Islet precursor cell (in vitro differentiated cells): ENCODE measurements at regions not wholly inside any gene's neighbourhood (a gene's known extent, or its start where the extent isn't known, plus 50 kb on each side); places are given as distances from the start of the nearest gene placed in this dataset.

Source experiments
- DNase-seq: peaks from one replicate; pipeline ENCODE4 v3.0.0-alpha.2; 2018

DNA sequence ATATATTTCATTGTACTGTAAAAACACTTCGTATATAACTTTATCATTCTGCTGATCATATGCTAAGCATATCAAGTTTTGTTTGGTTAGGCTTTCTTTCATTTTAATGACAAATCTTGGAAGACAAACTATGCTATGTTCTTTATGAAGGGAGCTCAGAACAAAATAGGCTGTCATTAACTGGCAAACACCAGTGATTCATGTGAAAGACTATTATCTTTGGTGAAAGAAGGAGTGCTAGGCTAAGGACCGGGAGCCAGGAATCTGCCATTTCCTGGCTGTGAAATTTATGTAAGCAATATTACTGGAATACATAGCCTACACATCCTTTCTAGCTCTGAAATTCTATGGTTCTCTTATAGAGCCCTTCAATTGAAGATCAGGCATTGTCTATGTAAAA lies 136.2 kb upstream of the CCN2 start:
- DNase-seq: no peak

- DNase-seq: no peak
Measured at GRCh38 chr6:132085731-132086130, 134.6 kb upstream of the CCN2 start.

GRCh38 chr6:132084811-132085509 lies 133.8 kb upstream of the CCN2 start:
- DNase-seq: no peak

DNA sequence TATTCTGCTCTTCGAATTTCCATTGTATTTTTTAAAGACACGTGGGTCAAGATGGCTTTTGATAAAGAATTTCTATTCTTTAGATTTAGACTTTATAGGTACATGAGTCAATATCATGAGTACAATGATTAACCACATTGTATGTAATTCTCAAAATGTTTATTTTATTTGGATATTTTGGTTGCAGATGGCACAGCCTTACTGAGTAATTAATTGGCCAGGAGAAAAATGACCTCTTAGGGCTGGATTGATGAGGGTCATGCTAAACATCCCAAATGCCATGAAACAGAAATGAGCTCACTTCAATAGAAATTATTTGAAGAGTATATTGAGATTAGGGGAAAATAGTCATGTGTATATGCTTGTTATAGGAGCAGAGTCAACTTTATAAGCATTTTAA lies 131.2 kb upstream of the CCN2 start:
- no peak for DNase-seq

- no peak for DNase-seq
Measured at GRCh38 chr6:132081338-132081737, 130.2 kb upstream of the CCN2 start.

DNA sequence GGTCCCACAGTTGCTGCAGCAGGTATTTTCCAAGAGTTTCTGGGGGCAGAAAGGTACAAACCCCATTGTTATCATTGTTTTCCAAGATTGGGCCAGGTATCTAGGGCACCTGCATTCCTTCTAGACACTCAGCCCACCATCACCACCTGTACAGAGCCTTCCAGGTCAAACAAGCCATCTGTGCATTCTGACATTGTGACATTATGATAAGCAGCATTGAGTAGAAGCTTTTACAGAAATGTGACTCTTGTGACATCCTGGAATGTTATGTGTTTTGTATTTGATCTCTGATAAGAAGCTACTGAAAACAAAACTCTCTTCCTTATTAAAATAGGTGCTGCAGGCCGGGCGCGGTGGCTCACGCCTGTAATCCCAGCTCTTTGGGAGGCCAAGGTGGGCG lies 128.1 kb upstream of the CCN2 start:
- no peak for DNase-seq

- no peak for DNase-seq
Measured at GRCh38 chr6:132076452-132076851, 125.3 kb upstream of the CCN2 start.

GRCh38 chr6:132072831-132073230 lies 121.7 kb upstream of the CCN2 start:
- no peak for DNase-seq

GRCh38 chr6:132072271-132072670 lies 121.1 kb upstream of the CCN2 start:
- DNase-seq: no peak

- DNase-seq: no peak
Measured at GRCh38 chr6:132070356-132070755, 119.2 kb upstream of the CCN2 start.

DNA sequence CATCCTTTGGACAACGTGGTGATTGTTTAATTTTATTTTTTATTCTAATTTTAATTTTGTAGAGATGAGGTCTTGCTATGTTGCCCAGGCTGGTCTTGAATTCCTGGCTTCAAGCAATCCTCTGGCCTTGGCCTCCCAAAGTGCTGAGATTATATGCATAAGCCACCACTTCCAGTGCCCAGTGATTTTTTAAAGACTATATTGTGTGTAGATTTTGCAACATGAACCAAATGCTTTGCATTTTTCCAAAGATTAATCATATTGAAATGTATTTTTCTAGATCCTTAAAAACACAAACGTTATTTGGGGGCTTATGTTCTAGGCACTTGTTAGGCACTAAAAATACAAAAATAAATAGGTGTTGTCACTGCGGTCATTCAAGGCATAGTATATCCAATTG lies 117.6 kb upstream of the CCN2 start:
- DNase-seq: no peak

GRCh38 chr6:132067286-132067685 lies 116.1 kb upstream of the CCN2 start:
- DNase-seq: no peak

DNA sequence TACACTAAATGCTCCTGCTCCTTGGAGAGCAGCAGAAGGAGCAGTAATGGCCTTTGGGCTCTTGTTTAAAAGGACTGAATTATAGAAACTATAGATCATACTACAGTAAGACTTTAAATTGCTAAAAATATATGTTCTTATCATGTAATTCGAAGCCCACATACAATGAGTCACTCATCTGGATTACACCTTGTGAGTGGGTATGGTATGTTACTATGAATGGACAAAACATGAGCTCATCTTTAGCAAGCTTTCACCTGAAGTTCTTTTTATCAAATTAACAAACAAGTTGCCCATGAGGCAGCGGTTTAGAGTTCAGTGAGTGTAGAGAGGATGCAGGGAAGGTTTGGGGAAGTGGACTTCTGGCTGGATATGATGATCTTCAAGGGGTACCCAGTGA lies 114.4 kb upstream of the CCN2 start:
- no peak for DNase-seq

DNA sequence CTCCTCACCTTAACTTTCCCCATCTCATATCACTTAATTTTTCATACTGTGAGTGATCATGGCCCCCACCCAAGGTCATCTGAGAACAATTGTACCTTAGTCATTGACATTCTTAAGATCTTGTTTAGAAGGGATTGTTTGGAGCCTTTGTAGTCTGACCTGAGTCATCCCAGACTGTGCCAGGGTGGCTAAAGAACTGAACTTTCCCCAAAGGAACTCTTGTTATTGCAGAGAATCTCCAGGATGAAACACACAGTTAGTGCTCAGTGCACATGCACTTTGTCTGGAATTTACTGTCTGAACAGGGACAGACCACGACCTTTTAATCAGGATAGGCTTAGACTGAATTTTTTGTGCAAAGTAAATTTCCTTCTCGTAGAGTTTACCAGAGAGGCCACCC lies 112.6 kb upstream of the CCN2 start:
- peak; percentile 93 for DNase-seq

DNA sequence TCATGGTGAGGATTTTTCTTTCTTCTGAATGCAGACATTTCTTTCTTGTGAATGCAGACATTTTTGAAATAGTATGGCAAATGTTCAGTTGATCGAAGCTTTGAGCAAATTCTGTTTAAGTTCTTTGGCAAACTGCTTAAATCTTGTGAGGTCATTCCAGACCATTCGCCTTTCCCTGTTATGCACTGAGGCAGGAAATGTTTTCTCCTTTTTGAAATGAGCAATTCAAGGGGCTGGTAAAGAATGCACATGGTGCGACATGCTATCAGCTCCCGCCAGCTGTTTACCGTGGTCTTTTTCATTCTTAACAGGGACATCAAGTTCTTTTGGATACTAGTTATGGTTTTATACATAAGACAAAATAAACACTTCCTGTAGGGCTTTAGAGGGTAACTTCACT lies 112.0 kb upstream of the CCN2 start:
- no peak for DNase-seq

DNA sequence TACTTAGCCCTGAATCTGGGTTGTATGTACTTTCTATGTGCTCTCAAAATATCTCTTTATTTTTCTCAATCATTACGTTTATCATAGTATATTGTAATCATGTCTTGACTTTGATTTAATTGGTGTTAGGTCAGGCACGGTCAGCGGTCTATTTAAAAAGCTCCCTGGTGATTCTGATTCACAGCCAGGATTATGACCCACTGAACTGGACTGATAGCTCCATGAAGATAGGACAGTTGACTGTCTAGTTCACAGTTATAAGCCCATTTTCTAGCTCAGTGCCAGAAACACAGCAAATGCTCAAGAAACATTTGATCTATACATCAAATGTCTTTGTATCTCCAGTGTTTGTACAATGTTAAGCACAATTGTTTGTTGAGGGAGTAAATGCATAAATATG lies 111.5 kb upstream of the CCN2 start:
- no peak for DNase-seq

DNA sequence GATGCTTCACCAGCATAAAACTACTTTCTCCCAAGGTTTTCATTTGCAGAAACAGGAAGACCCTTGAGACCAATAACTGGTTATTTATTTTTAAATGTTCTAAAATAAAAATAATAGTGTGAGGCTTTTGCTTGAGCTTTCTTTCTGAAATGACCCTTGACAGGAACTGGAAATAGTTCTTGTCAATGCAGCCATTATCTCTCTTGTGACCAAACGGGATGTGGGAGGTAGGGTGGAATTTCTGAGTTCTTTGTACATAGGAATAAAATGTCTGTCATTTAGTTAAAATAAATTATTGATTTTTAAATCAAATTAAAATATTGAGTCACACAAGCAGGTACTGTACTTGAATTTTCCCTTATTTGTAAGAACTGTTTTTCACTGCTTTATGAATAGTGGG lies 110.2 kb upstream of the CCN2 start:
- no peak for DNase-seq

GRCh38 chr6:132060591-132060990 lies 109.4 kb upstream of the CCN2 start:
- no peak for DNase-seq

DNA sequence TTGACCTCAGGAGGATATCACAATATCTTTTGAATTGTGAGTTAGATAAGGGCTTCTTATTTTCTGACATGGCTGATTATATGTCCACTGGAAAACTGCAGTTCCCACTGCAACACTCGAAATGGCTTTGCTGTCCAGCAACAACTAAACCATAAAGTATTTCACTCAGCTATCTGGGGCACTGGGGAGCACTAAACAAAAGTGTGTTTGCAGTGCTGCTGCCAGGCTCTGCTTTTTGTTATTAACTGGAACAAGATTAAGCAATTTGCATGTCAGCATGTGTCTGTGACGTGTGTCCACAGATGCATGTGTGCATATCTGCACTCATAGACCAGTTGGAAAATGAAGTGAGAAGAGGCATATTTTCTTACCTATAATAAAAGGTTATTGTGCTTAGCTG lies 107.8 kb upstream of the CCN2 start:
- DNase-seq: no peak

- no peak for DNase-seq
Measured at GRCh38 chr6:132054525-132054924, 103.4 kb upstream of the CCN2 start.

GRCh38 chr6:132053511-132053910 lies 102.3 kb upstream of the CCN2 start:
- no peak for DNase-seq

- DNase-seq: no peak
Measured at GRCh38 chr6:132052096-132052495, 100.9 kb upstream of the CCN2 start.

- DNase-seq: no peak
Measured at GRCh38 chr6:132045877-132046276, 94.7 kb upstream of the CCN2 start.

DNA sequence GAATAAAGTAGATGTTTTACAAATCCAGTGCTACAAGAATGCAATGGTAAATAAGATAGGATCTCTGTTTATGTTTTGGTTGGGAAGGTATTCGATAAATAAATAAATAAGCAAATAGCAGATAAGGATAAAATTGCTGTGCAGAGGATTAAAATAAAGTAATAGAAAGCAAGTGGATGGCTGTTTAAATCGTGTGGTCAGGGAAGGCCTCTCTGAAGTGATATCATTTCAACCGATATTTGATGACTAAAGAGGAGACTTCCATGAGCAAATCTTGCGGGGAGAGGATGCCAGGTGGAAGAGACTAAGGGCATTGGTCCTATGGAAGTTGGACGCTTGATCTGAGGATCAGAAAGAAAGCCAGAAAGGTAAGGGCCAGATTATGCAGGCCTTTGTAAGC lies 92.0 kb upstream of the CCN2 start:
- DNase-seq: no peak

- no peak for DNase-seq
Measured at GRCh38 chr6:132041706-132042105, 90.5 kb upstream of the CCN2 start.

DNA sequence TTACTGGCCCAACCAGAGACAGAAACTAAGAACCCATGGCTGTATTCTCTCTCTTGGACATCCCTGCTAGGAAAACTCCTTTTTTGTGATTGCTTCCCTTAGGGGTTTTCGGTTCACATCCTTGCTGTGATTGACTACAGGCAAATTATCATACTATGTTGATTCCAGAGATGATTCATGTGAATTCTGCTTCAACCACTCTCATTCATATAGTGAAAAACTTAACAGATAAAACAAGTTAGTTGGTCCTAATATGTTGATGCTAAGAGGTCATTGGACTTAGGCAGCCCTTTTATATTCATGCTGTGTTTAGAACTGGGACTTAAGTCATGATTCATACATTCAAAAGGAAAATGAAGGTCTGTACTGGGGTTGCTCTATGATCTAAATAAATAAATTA lies 76.9 kb upstream of the CCN2 start:
- no peak for DNase-seq
